ENCODE measurements at regions not wholly inside any gene's neighbourhood (a gene's known extent, or its start where the extent isn't known, plus 50 kb on each side); places are given as distances from the start of the nearest gene placed in this dataset.

- no peak for TF ChIP-seq ZNF232 (CRISPR knock-in tag; IDR thresholded peaks at IDR 0.05)
- TF ChIP-seq NFE2L1 (CRISPR knock-in tag; IDR thresholded peaks at IDR 0.05) = no peak
- no peak for TF ChIP-seq ZMAT4 (CRISPR knock-in tag; IDR thresholded peaks at IDR 0.05)
- no peak for TF ChIP-seq HMGXB4 (CRISPR knock-in tag; IDR thresholded peaks at IDR 0.05)
- TF ChIP-seq ERG (CRISPR knock-in tag; IDR thresholded peaks at IDR 0.05) = no peak
- no peak for TF ChIP-seq CTCF (IDR thresholded peaks at IDR 0.05)
- no peak for TF ChIP-seq E2F1 (CRISPR knock-in tag; IDR thresholded peaks at IDR 0.05)
- no peak for TF ChIP-seq TEAD4 (CRISPR knock-in tag; IDR thresholded peaks at IDR 0.05)
- TF ChIP-seq USF2 (CRISPR knock-in tag; IDR thresholded peaks at IDR 0.05) = no peak
- no peak for TF ChIP-seq NR1H2 (CRISPR knock-in tag; IDR thresholded peaks at IDR 0.05)
- no peak for TF ChIP-seq ETV6 (CRISPR knock-in tag; IDR thresholded peaks at IDR 0.05)
- no peak for TF ChIP-seq ZNF317 (CRISPR knock-in tag; IDR thresholded peaks at IDR 0.05; ENCODE audit: borderline replicate concordance, low read depth)
- TF ChIP-seq STAT6 (CRISPR knock-in tag; conservative IDR thresholded peaks at IDR 0.05; ENCODE audit: low read depth) = no peak
Measured at GRCh38 chr6:14862845-14863244, 383.0 kb upstream of the JARID2 start.
